H7 (cell line): ENCODE measurements at regions not wholly inside any gene's neighbourhood (a gene's known extent, or its start where the extent isn't known, plus 50 kb on each side); places are given as distances from the start of the nearest gene placed in this dataset.

ENCODE experiments used
- DNase-seq: peaks from one replicate; pipeline ENCODE4 v3.0.0; 2012
- H3K27me3 ChIP-seq: 2 replicates; pipeline ENCODE4 v1.6.0; 2011; ENCODE audit warnings: mild to moderate bottlenecking, low read length; ENCODE audit not compliant: control insufficient read depth, insufficient read depth
- H3K36me3 ChIP-seq: replicated peaks from 2 replicates; pipeline ENCODE4 v1.5.1; 2011; ENCODE audit warnings: low read length; ENCODE audit not compliant: control insufficient read depth, insufficient read depth
- H3K4me3 ChIP-seq: 2 replicates; pipeline ENCODE4 v1.5.1; 2011; ENCODE audit warnings: low read depth, mild to moderate bottlenecking, control low read depth, low read length, moderate library complexity; ENCODE audit not compliant: insufficient read depth

DNA sequence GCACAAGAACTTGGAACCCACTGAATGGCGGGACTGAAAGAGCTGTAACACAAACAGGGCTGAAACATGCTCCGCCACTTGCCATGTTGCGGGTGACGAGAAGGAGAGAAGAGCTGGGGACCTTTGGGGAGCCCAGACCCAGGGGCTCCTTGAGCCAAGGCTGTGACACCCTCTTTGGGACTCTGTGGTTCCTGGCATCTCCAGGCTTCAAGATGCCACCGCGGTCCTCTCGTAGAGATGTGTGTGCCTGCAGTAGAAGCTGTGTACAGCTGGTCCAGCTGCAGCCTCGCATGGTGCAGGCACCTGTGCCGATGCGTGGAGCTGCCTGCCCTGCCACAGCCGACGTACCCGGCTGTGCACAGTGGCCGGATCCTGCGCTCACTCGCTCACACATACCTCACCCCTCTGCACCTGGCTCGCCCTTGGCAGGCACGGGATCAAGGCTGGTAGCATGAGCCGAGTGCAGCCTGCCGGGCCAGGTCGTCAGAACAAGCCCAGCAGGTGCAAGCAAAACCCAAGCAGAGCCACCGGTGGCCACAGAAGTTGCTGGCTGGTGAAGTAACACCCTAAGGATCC lies 1385.8 kb downstream of the PCDH9 start:
- DNase-seq = no peak
- Histone ChIP-seq H3K4me3 (no peak overlapping the region), H3K27me3 (no peaks in the 10 kb centered on the region), H3K36me3 (no peaks in the 10 kb centered on the region)

DNA sequence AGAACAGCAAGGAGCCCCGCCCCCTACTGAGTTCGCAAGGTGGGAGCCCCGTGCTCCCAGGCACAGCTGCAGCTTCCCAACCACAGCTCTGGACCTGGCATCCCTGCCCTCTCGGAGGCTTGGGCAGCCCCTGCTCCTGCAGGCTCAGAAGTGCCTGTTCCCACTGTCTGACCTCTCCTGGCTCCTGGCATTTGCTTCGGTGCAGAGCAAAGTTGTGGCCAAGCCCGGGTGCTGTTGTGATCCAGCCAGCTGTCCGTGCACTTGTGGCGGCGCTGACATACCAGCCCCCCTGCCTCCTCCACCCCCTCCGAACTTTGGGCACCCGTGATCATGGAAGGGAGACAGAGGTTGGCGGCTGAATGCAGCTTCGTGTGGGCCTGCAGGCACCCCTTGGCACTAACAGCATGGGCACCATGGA lies 1386.8 kb downstream of the PCDH9 start:
- no peak for DNase-seq

DNA sequence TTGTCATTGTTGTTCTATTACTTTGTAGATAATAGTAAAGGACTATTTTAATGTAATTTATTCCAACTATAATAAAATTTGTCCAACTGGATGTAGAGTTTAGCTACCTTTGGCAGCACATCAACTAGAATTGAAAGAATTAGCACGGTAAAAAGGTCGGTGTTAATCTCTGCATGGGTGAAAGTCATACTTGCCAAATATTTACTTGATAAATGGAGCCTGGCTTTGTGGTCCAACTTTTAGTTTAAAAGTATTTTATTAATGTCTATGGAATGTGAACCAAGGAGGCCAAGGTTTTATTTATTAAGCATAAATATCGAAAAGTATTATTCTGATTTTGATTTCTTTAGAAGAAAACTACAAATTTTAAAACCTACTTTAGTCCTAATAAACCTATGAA lies 1389.0 kb downstream of the PCDH9 start:
- no peaks in the 10 kb centered on the region for H3K27me3 ChIP-seq
- no peak for DNase-seq
- no peaks in the 10 kb centered on the region for H3K36me3 ChIP-seq
- H3K4me3 ChIP-seq = no peak overlapping the region

More for the DNA sequence above, 1386.8 kb downstream of the PCDH9 start:
- Histone ChIP-seq H3K27me3 (no peaks in the 10 kb centered on the region), H3K4me3 (no peak overlapping the region), H3K36me3 (no peaks in the 10 kb centered on the region)

DNA sequence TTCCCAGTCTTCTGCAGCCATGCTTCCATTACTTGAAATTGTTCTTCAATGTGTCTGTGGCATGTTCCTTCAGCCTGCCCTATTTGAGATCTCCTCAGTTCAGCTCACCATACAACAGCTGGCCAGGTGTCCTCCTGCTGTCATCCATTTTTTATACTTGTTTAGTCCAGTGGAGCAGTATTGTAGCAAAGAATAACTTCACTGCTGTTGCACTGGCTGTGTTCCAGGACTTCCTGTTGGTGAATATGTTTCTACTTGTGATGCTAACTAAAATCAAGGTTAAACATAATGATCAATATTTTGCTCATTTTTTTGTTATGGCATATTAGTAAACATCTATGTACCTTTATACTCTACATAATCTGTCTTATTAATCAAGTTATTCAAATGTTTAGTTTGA lies 1394.1 kb downstream of the PCDH9 start:
- no peaks in the 10 kb centered on the region for H3K27me3 ChIP-seq

GRCh38 chr13:65834897-65835296 lies 1395.2 kb downstream of the PCDH9 start:
- no peak for DNase-seq
- no peaks in the 10 kb centered on the region for H3K36me3 ChIP-seq
- H3K4me3 ChIP-seq = no peak overlapping the region
- H3K27me3 ChIP-seq = no peaks in the 10 kb centered on the region

More for the DNA sequence above, 1394.1 kb downstream of the PCDH9 start:
- Histone ChIP-seq H3K36me3 (no peaks in the 10 kb centered on the region), H3K4me3 (no peak overlapping the region)
- no peak for DNase-seq

DNA sequence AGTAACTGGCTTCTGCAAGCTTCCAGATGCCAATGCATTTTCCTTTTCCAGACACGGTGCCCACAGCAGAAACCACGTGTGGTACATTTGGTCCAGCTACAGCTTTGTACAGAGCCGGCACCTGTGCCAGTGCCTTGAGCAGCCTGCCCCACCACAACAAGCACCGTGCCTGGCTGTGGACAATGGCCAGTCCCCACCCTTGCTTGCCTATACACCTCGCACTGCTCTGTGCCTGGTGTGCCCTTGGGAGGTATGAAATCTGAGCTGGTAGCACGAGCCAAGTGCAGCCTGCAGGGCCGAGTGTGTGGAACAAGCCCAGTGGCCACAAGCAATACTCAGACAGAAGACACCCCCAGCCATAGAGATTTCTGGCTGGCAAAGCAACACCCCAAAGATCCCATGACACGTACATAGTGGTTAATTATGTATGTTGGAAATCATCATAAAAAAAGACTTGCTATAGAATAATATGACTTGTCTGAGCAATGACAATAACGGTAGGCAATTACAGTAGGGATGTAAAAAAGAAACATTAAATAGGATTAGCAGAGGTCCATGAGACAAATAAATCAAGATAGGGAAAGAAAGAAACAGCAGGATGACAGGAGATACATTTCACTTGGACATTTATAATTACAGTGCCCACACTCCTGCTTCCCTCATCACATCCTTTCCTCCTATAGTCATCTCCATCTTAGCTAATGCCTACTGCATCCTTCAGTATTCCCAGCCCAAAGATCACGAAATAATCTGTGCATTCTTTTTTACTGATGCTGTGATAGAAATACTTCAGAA lies 1399.5 kb downstream of the PCDH9 start:
- DNase-seq = no peak
- H3K36me3 ChIP-seq = no peaks in the 10 kb centered on the region
- no peaks in the 10 kb centered on the region for H3K27me3 ChIP-seq
- H3K4me3 ChIP-seq = no peak overlapping the region

DNA sequence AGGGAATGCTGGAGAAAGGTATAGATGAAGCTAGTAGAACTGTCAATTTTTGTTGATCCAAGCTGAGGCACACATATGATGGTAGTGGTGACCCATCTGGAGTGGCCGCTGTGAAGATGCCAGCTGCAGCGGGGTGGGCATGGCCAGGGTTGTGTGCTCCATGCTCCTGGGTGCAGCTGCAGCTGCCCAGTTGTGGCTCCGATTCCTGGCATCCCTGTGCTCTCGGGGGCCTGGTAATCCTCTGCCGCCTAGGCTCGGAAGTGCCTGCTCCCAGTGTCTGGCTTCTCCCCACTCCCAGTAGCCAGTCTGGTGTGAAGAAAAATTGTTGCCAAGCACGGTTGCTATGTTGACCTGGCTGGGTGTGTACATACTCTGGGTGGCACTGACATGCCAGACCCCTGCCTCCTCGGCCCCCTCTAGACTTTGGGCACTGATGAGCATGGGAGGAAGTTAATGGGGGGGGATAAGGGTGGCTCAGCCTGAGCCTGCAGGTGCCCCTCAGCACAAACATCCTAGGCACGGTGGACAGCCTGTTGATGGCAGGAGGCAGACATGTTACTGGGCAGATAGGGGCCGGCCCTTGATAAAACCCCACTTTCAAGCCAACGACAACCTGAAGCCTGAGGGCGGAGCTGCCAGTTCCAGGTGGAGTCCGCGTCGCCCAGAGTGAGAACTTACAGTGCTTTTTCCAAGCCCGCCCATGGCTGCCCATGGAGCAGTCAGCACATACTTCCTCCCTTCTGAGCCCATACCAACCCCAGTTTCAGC lies 1400.7 kb downstream of the PCDH9 start:
- no peaks in the 10 kb centered on the region for H3K27me3 ChIP-seq
- no peak for DNase-seq
- no peaks in the 10 kb centered on the region for H3K36me3 ChIP-seq
- no peak overlapping the region for H3K4me3 ChIP-seq

GRCh38 chr13:65826657-65827056 lies 1403.5 kb downstream of the PCDH9 start:
- H3K27me3 ChIP-seq = no peaks in the 10 kb centered on the region

GRCh38 chr13:65825039-65825438 lies 1405.1 kb downstream of the PCDH9 start:
- no peaks in the 10 kb centered on the region for H3K27me3 ChIP-seq
- no peaks in the 10 kb centered on the region for H3K36me3 ChIP-seq
- no peak for DNase-seq
- H3K4me3 ChIP-seq = no peak overlapping the region

More at GRCh38 chr13:65826657-65827056, 1403.5 kb downstream of the PCDH9 start:
- Histone ChIP-seq H3K36me3 (no peaks in the 10 kb centered on the region), H3K4me3 (no peak overlapping the region)
- no peak for DNase-seq

GRCh38 chr13:65808061-65808460 lies 1422.1 kb downstream of the PCDH9 start:
- Histone ChIP-seq H3K27me3 (no peaks in the 10 kb centered on the region), H3K4me3 (no peak overlapping the region), H3K36me3 (no peaks in the 10 kb centered on the region)
- DNase-seq = no peak

DNA sequence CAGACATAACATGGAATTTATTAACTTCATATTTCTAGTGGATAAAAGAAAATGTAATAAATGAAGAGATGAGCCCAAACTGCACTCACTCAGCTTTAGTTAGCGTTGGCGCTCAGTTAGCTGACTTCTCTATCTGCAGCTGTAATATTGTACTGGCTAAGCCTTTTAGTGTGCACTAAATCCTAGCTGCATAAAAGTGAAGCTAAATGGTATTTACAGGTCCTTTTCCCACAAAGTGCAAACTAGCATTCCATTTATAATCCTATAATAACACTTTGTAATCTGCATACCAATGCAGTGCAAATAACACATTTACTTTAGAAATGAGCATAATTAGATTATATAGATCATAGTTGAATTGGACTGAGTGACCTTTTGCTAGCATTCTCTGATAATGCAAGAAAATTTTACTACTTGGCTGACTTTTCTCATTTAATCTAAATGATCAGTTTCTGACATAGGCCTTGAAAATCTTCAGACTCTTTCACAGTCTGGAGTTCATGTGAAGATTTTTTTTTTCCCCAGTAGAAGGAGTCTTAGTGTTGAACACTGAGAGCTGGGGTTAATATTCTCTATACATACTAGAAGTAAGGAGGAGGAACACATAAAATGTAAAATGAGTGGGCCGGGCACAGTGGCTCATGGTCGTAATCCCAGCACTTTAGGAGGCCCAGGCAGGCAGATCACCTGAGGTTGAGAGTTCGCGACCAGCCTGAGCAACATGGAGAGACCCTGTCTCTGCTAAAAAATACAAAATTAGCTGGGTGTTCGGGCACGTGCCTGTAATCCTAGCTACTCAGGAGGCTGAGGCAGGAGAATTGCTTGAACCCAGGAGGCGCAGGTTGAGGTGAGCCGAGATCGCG lies 1426.4 kb downstream of the PCDH9 start:
- Histone ChIP-seq H3K36me3 (no peaks in the 10 kb centered on the region), H3K4me3 (no peak overlapping the region), H3K27me3 (no peaks in the 10 kb centered on the region)
- DNase-seq = no peak

- DNase-seq = no peak
- H3K27me3 ChIP-seq = no peaks in the 10 kb centered on the region
- H3K36me3 ChIP-seq = no peaks in the 10 kb centered on the region
- no peak overlapping the region for H3K4me3 ChIP-seq
Measured at GRCh38 chr13:65789815-65790214, 1440.3 kb downstream of the PCDH9 start.

- DNase-seq = no peak
- no peaks in the 10 kb centered on the region for H3K36me3 ChIP-seq
Measured at GRCh38 chr13:65787082-65787481, 1443.1 kb downstream of the PCDH9 start.

GRCh38 chr13:65784088-65784816 lies 1445.9 kb downstream of the PCDH9 start:
- DNase-seq = no peak

More at GRCh38 chr13:65787082-65787481, 1443.1 kb downstream of the PCDH9 start:
- H3K27me3 ChIP-seq = no peaks in the 10 kb centered on the region
- H3K4me3 ChIP-seq = no peak overlapping the region

More at GRCh38 chr13:65784088-65784816, 1445.9 kb downstream of the PCDH9 start:
- Histone ChIP-seq H3K4me3 (no peak overlapping the region), H3K27me3 (no peaks in the 10 kb centered on the region), H3K36me3 (no peaks in the 10 kb centered on the region)
